Inflammatory macrophage (primary cell): ENCODE measurements at regions not wholly inside any gene's neighbourhood (a gene's known extent, or its start where the extent isn't known, plus 50 kb on each side); places are given as distances from the start of the nearest gene placed in this dataset.
"Not testable (repeated sequence)": the region's sequence is repeated elsewhere in the genome, so short reads cannot be mapped to it uniquely, and the experiment has no call there.

Experiments
- DNase-seq, 2 donors: peaks; one replicate each; pipeline ENCODE4 v3.0.0-alpha.2; 2020 to 2022

DNA sequence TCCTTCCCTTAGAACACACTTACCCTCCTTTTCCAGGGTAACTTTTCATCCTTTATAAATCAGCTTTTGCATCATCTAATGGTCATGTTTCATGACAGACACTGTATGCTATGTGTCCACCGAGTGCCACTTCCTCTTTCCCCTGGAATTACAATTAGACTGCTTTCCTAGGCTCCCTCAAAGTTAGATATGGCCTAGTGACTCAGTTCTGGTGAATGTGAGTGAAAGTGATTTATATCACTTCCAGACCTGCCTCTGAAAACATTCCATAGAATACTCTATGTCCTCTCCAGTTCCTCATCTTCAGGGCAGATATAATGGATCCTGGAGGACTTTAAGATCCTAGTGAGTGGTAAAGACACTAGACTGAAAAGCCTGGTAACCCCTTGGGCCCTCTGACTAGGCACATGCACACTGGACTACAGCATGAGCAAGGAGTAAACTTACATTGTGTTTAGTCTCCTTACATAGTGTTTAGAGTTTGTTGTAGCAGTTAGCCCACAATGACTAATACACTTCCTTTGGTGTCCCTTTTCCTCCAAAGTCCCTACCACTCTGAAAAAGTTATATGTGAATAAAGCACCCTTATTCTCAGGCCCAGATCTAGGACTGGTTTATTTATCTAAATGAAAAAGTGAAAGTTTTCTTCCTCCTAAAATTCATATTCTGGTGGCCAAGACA is 59.3 kb downstream of the GPR88 start:
- peak; percentile 44 to 62 for DNase-seq

DNA sequence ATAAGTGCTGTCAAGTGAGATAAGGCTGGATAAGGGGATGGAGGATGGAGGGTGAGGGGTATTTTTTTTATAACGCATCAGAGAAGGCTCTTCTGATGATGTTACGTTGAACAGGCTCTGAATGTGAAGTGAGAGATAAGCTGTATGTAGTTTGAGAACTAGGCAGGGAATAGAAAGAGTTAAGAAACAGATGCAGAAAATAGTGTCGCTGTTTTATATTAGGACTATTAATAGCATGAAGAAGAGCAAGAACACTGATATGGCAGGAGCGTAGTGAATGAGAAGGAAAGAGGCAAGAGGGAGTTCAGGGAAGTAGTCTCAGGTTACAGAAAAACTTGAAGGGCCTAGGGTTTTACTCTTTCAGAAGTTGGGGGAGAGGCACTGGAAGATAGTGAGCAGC is 59.8 kb downstream of the GPR88 start:
- DNase-seq, result no peak

DNA sequence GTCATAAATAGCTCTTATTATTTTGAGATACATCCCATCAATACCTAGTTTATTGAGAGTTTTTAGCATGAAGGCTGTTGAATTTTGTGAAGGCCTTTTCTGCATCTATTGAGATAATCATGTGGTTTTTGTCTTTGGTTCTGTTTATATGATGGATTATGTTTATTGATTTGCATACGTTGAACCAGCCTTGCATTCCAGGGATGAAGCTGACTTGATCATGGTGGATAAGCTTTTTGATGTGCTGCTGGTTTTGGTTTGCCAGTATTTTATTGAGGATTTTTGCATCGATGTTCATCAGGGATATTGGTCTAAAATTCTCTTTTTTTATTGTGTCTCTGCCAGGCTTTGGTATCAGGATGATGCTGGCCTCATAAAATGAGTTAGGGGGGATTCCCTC is 62.4 kb downstream of the GPR88 start:
- not testable (repeated sequence) for DNase-seq

DNA sequence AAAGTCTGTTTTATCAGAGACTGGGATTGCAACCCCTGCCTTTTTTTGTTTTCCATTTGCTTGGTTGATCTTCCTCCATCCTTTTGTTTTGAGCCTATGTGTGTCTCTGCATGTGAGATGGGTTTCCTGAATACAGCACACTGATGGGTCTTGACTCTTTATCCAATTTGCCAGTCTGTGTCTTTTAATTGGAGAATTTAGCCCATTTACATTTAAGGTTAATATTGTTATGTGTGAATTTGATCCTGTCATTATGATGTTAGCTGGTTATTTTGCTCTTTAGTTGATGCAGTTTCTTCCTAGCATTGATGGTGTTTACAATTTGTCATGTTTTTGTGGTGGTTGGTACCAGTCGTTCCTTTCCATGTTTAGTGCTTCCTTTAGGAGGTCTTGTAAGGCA is 64.1 kb downstream of the GPR88 start:
- DNase-seq, result not testable (repeated sequence)

DNA sequence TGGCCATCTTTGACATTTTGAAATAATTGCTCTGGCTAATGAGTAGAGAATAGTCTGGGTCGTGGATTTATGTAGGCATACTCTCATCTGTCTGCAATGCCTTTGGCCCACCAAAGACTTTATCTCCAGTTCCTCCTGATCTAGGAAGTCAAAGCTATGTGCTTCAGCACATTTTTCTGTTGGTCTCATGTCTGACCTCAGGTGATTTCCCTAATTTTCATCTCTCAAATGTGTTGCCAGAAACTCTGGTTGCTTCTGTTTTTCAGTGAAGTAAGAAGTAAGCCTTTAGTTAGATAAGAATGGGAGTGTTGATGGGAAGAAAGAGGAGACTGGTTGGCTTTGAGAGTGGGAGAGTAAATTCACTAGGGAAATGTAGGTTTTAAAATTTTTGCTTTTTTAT is 66.4 kb downstream of the GPR88 start:
- DNase-seq, result peak in 1 of 2 donors; percentile 24

DNA sequence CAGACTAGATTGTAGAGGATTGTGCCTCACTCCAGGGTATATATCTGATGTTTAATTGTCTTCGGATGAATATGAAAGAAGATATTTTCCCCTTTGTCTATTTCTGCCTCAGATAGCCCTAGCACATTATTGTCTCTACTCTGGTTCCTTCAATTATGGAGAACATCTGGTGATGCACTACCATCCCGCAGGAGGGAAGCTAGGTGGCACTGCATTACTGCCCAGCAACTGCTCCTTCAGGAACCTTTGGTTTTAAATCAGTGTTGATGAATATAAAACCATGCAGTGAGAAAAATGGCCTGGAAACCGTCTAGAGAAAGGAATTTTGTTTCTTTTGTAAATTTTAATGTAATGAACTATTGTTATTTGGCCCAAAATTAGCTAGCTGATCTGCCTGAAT is 68.5 kb downstream of the GPR88 start:
- peak; percentile 69 to 73 for DNase-seq

DNA sequence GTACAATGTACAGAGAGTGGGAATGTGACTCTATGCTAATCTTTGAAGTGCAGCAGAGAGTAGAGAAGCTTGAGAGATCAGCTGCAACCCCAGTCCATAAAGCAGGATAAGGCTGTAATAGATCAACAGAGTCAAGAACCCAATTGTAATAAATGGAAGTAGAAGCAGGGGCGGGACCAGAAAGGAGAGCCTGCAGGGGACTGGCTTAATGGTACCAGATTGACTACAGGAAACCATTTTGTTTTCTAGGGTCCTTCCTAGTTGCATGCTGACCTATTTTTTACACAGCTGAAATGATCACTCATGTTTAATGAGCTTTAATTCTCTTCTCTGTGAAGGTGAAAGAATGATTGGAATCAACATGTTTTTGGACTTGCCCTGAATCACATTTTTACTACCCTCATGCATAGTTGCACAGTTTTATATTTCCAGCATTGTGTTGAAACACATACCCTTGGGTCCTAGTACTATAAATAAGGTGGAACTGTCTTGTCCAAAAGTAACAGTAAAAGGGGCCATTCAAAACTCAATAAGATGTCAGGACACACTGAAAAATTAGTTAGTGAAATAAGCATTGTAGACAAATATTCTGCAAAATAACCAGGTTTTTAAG is 69.8 kb downstream of the GPR88 start:
- DNase-seq, result no peak

DNA sequence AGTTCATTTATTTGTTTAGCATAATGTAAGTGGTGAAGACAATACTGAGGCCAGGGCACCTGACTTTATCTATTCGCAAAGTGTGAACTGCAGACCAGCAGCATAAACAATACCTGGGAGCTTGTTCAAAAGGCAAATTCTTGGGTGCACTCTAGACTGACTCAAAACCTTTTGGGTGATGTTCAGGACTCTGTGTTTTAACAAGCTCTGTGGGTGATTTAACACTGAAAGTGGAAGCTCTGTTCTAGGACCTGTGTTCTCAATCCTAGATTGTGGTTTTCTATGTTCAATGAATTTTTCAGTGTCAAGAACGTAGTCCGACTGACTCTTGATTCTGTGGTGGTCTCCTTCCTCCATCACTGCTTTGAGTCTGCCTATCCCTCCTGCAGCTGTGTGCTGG is 71.9 kb downstream of the GPR88 start:
- DNase-seq, result no peak

DNA sequence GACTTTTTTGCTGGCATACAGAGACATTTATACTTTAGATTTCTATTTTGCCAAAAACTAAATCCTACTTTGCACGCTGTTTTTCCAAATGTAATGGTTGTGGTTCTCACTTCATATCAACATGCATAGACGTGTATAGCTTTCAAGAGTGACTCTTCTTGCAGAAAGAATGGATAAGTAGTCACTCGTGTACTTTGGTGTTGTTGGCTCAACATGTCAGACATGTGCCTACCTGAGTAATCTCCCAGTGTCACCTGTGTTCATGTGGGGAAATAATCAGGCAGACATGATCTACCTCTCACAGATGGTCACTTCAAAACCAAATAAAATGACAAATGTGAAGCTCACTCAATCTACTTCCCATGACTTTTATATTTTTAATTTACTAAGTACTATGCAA is 73.1 kb downstream of the GPR88 start:
- DNase-seq, result no peak

DNA sequence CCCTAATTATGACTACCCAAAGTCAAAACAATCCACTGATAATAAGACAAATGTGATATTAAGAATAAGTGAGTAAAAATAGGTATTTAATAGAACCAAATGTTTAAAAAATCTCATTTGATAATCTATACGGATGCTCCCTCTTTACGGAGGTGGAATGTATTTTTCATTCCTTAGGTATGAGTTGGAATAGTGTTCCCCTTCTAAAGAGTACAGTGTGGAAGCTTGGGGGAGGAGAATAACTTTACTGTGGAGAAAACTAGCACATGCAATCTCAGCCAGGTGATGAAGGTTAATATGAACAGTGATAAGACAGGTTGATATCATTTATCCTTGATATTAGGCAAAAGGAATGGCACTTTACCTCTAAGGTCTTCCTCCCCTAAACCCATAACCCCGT is 74.6 kb downstream of the GPR88 start:
- no peak for DNase-seq

DNA sequence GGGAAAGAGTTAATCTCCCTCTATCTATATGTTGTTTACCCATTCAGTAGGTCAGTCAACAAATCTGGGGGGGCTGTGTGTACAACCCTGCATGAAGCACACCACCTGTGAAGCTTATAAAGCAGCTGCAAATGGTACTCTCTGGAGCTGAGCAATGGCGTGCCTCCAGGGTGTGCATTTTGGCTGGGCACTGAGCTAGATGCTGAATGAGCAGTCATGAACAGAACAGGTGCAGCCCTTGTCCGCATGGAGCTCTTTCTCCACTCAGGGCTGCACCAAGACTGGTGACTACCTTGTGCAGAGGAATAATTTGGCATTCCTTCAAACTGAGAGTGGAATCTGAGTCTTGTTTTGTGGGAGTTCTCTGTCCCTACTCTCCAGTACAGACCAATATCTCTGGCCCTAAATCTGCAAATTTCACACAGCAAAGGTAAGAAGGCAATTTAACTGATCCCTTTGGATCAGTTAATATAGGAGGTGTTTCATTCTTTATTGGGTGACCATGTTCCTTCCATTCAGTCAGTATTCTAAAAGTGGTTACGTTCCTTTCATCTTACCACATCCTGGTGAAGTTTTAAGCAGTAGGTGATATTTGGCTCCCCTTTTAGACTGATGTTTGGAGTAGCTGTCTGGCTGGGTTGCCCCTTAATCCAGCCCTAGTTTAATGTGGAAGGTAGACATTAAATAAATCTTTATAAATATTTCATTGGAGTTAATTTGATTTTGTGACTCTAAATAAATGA is 76.0 kb downstream of the GPR88 start:
- no peak for DNase-seq

DNA sequence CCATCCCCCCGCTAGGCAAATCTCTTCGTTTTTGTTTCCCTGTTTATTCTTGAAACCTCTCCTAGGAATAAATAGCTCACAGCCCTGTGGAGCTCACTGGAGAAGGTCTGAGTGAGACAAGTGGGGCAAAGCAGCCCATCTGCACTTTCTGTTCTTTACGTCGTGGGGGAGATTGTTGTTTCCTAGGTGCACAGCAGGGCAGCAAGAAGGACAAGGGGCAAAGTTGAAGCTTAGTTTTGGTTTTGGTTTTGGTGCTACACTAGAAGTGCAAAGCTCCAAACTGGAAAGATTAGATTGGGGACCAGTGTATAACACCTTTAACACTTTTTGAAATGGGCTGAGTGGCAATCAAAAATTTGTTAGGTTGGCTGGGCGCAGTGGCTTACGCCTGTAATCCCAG is 76.6 kb downstream of the GPR88 start:
- DNase-seq, result no peak

DNA sequence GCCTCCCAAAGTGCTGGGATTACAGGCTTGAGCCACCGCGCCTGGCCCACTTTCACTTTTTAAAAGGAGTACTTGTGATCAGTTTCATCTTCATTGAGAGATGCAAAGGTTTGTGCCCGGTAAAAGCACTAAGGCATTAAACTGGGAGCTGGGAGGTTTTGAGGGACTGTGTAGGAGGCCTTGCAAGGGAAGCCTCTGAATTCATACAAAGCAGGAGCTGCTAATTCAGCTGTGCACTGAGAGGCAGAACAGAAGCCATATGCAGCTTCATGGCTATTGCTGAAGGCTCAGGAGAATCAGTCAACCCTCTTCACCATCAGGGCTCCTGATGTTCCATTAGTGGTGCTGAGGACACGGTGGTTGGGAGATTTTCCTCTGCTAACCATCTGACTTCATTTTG is 77.7 kb downstream of the GPR88 start:
- DNase-seq, result no peak

DNA sequence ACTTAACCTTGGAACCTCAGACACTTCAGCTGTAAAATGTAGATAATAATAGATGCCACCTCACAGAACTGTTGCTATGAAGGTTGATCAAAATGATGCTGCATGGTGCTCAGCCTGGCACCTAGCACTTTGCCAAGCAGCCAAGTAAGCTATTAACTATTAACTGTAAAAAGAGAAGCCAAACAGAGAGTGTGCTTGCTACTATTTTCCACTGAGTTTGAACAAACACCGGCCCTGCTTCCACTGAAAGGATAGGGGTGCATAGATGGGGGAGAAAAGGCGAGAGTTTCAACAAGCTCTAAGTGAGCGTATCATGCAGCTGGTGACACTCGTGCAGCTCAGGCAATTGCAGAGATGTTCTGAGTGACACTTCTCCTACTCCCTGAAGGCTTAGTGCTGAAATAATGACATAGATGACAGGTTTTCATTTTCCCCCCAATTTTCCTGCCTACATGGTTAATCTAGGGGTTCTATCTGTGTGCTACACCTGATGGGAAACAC is 78.2 kb downstream of the GPR88 start:
- DNase-seq, result no peak

DNA sequence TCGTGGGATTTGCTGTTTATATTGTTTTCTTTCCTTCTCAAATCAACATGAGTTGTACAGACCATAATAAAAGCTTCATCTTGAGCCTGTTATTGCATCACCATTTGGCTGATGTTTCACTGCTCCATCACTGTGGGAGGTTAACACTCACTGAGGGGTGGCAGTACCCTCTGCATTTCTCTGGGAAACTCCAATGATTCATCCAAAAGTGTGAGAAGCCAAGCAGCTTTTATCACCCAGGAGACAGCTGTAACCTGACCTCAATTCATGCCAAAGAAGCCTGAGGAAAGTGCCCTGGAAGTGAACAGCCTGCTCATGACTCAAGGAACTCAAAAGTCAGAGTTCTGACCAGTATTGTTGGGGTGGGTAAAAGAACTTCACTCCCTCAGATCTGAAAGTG is 84.1 kb downstream of the GPR88 start:
- DNase-seq, result peak in 1 of 2 donors; percentile 32

DNA sequence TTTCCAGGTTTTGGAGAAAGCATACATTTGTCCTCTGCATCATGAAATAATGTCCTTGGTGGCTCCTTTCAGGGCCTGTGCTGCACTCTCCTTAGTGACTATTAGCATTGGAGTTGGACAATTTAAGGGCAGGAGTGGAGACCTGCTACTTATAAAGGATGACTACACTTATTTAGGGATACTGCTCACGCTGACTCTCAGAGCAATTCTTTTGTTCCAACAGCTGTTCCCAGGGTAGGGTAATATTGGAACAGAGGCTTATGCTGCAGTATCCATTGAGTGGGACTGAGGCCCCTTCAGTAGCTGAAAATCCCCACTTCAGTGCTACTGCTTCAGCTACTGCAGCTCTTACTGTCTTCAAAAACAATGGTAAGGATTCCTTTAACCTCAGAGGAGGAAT is 84.6 kb downstream of the GPR88 start:
- no peak for DNase-seq

DNA sequence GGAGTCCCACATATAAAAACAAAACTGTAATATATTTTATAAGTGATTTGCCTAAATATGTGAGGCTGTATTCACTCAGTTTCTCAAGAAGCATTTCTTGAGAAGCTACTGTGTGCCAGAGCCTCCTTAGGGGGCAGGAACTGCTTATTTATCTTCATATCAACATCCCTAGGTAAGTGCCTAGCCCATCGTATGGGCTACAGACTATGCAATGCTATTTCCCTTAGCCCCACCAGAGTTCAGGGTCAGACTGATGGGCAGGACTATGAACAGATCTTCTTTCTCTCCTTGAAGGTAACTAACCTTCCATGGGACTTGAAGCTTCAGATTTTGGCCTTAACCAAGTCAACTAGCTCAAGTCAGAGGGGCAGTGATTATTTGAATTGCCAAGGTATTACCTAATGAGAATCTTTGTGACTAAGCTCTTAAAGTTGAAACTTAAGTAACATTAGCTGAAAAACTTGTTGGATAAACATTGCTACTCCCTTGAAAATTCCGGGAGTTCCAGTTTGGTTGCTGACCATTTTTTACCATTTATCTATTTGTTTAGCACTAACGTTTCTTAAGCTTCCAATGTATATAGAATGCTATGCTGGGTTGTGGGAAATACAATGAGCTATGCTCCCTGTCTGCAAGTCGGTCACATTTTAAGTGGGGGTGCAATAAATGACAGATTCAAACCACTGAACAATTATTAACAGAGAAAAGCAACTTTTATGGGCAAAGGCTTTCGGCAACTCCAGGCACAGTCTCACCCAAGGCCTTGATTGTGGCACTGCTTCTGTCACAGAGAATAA is 85.2 kb downstream of the GPR88 start:
- no peak for DNase-seq

DNA sequence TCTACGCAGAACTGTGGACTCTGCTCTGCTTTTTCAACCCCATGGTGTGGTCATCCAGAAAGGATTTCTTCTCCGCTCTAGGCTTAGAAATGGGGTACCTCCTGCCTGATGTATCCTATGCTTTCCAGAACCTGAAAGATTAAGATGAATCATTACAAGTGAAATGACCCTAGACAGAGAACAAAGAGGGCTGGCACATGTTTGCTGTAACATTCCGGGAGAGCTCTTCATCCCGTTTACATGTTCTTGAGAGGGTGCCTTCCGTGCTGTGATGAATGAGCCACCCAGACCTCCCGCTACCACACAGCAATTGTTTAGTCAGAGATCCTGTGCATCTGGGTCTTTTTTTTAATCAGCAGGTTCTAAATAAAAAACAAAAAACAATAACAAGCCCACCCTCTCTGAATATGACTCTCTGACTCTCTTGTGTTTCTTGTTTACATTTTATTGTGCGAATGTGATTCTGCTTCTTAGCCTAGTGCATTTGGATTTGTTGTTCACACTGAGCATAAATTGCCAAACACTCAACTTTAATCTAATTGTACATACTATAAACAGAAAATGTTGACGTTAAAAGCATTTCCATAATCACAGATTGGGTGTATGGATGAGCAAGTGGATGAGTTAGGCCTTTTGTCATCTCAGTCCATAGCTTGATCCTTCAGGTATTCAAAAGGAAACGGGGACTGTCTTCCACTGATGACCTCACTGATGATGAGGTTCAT is 87.1 kb downstream of the GPR88 start:
- DNase-seq, result no peak

DNA sequence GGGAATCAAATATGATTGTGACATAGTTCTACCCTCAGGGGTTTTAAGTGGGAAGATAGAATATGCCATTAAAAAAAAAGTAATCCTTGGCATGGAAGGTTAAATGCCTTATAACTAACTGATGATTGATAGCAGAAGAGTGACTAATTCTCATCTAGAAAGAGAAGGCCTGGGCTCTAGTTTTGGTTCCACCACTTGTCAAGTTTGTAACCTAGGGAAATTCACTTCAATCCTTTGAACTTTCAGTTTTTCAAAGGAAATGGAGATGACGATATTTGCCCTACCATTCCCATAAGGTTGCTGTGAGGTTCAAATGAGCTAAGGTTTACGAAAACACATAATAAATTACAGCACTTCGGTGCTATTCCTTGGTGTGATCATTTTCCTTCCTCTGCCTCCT is 88.5 kb downstream of the GPR88 start:
- no peak for DNase-seq

DNA sequence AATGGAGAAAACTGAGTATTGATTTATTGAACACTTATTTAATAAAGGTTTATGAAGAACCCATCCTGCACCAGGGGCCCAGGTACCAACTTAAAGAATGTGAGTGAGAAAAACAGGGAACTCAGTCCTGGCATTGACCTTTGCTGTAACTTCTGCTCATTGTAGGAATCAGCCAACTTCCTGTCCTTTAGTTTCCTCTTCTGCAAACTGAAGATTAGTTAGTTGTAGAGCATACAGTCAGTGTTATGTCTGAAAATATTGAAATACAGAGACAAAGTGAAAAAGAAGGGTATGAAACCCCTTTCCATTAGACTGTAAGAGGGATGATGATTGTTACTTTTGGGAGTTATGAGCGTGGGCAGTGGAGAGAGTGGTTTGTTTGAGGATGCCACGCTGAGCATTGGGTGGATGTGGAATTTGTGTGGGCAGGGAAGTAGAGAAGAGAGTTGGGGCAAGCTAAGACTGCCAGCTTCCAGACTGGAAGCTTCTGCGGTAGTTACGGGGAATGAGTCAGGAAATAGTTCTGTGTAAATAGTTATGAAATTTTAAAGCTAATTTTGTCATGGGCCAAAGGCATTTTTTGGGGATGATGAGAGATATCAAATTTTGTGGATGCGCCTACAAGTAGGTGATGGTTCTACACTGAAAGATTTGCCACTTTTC is 89.2 kb downstream of the GPR88 start:
- peak; percentile 69 to 80 for DNase-seq

DNA sequence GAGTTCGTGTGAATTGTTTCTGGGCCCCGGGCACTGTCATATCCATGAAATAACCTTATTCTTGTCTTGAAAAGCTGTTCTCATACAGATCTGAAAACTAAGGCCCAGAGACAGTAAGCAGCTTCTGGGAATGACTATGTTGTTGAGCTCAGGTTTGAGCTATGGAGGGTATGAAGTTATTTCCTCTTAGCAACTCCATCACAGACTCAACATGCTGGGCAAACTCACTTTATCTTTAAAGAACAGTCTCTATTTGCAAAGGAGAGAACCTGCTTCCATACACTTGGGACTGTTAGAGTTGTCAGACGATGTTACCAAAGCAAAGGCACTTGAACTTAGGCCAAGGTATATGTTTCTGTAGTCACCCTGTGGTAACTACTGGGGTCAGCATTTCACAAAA is 90.0 kb downstream of the GPR88 start:
- DNase-seq, result no peak

DNA sequence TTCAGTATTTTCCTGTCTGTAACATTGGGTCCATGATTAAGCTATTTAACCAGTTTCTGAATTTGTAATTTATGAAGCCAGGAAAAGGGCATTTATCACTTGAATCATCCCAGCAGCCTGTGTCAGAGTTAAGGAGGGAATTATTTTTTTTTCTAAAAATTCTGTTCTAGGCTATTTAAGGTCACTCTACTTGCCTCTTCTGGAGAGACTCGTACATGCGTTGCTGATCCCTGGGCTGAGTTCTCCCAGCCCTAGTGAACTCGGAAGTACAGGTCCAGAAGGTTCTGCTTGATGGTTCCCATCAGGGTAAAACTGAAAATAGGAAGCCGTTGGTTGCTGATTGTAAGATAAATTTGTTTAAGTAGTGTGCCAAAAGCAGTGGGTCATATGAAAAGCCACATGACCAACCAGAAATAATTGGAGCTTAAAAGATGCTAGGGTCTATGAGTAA is 90.7 kb downstream of the GPR88 start:
- peak in 1 of 2 donors; percentile 14 for DNase-seq
